SK-N-SH treated with all-trans-retinoic acid at 6 μM for 48 hours (cell line): ENCODE measurements at regions not wholly inside any gene's neighbourhood (a gene's known extent, or its start where the extent isn't known, plus 50 kb on each side); places are given as distances from the start of the nearest gene placed in this dataset.
"Not testable (repeated sequence)": the region's sequence is repeated elsewhere in the genome, so short reads cannot be mapped to it uniquely, and the experiment has no call there.

Experiments used
- ATAC-seq: fragments of 200-7000 bp; cut with Tn5 transposase; 3 replicates; pipeline ENCODE4 v1.9.1; 2020; ENCODE audit warnings: mild to moderate bottlenecking, moderate library complexity
- ARNTL ChIP-seq: fragments of 450-650 bp; formaldehyde crosslinking; IDR thresholded peaks from 2 replicates; pipeline ENCODE4 v1.5.0; 2020; ENCODE audit warnings: low read depth, mild to moderate bottlenecking, moderate library complexity, borderline replicate concordance
- CREB5 ChIP-seq: fragments of 250-450 bp; sonication (Bioruptor Pico); IDR thresholded peaks from 2 replicates; pipeline ENCODE4 v1.5.1; 2020; ENCODE audit warnings: low read depth, mild to moderate bottlenecking, moderate library complexity
- ESRRG ChIP-seq: fragments of 250-450 bp; sonication (Bioruptor Pico); IDR thresholded peaks from 2 replicates; pipeline ENCODE4 v1.6.1; 2021; ENCODE audit warnings: mild to moderate bottlenecking
- ISL1 ChIP-seq: fragments of 250-450 bp; sonication (Bioruptor Pico); IDR thresholded peaks from 2 replicates; pipeline ENCODE4 v2.1.2; 2022; ENCODE audit warnings: mild to moderate bottlenecking, moderate library complexity
- OSR1 ChIP-seq: fragments of 250-450 bp; sonication (Bioruptor Pico); IDR thresholded peaks from 2 replicates; pipeline ENCODE4 v1.8.0; 2022; ENCODE audit warnings: moderate library complexity, mild to moderate bottlenecking, inconsistent platforms
- PATZ1 ChIP-seq: fragments of 250-450 bp; sonication (Bioruptor Pico); IDR thresholded peaks from 2 replicates; pipeline ENCODE4 v1.8.0; 2020; ENCODE audit warnings: mild to moderate bottlenecking, moderate library complexity, borderline replicate concordance
- POU6F1 ChIP-seq: fragments of 250-450 bp; sonication (Bioruptor Pico); IDR thresholded peaks from 2 replicates; pipeline ENCODE4 v1.8.0; 2021; ENCODE audit warnings: low read depth, mild to moderate bottlenecking, moderate library complexity, borderline replicate concordance
- PPARA ChIP-seq: fragments of 250-450 bp; sonication (Bioruptor Pico); IDR thresholded peaks from 2 replicates; pipeline ENCODE4 v1.5.0; 2020; ENCODE audit warnings: mild to moderate bottlenecking, borderline replicate concordance
- RARB ChIP-seq: fragments of 250-450 bp; sonication (Bioruptor Pico); IDR thresholded peaks from 2 replicates; pipeline ENCODE4 v1.8.0; 2021; ENCODE audit warnings: mild to moderate bottlenecking, moderate library complexity
- TOX ChIP-seq: fragments of 250-450 bp; sonication (Bioruptor Pico); IDR thresholded peaks from 2 replicates; pipeline ENCODE4 v1.8.0; 2021; ENCODE audit warnings: mild to moderate bottlenecking, moderate library complexity, borderline replicate concordance
- TSHZ2 ChIP-seq: fragments of 250-450 bp; sonication (Bioruptor Pico); IDR thresholded peaks from 2 replicates; pipeline ENCODE4 v1.5.0; 2020; ENCODE audit warnings: mild to moderate bottlenecking, moderate library complexity
- ZC3H10 ChIP-seq: fragments of 250-450 bp; sonication (Bioruptor Pico); IDR thresholded peaks from 2 replicates; pipeline ENCODE4 v1.5.1; 2021; ENCODE audit warnings: mild to moderate bottlenecking, moderate library complexity
- ZFP3 ChIP-seq: fragments of 250-450 bp; sonication (Bioruptor Pico); IDR thresholded peaks from 2 replicates; pipeline ENCODE4 v1.5.0; 2020; ENCODE audit warnings: mild to moderate bottlenecking, moderate library complexity
- ZFP30 ChIP-seq: fragments of 450-650 bp; formaldehyde crosslinking; IDR thresholded peaks from 2 replicates; pipeline ENCODE4 v1.5.0; 2022; ENCODE audit warnings: mild to moderate bottlenecking, moderate library complexity
- ZNF565 ChIP-seq: fragments of 450-650 bp; formaldehyde crosslinking; conservative IDR thresholded peaks from 2 replicates; pipeline ENCODE4 v1.5.0; 2020; ENCODE audit warnings: low read depth, mild to moderate bottlenecking, moderate library complexity
- ZNF70 ChIP-seq: fragments of 450-650 bp; formaldehyde crosslinking; IDR thresholded peaks from 2 replicates; pipeline ENCODE4 v1.5.0; 2020; ENCODE audit warnings: mild to moderate bottlenecking, moderate library complexity
- ZNF8 ChIP-seq: fragments of 450-650 bp; formaldehyde crosslinking; IDR thresholded peaks from 2 replicates; pipeline ENCODE4 v1.5.0; 2020; ENCODE audit warnings: mild to moderate bottlenecking, moderate library complexity

- no peak for ATAC-seq
These were observed 889.0 kb upstream of the ADGRL4 start for GRCh38 chr1:79895573-79895972.

GRCh38 chr1:79894129-79894528 lies 887.6 kb upstream of the ADGRL4 start:
- ATAC-seq, result not testable (repeated sequence)

More at GRCh38 chr1:79895573-79895972, 889.0 kb upstream of the ADGRL4 start:
- TF ChIP-seq ARNTL (CRISPR knock-in tag), result no peak
- no peak for TF ChIP-seq ESRRG (CRISPR knock-in tag)
- TF ChIP-seq PATZ1 (CRISPR knock-in tag), result no peak
- TF ChIP-seq ZFP30 (CRISPR knock-in tag), result no peak
- no peak for TF ChIP-seq TOX (CRISPR knock-in tag)
- TF ChIP-seq ZNF565 (CRISPR knock-in tag), result no peak
- no peak for TF ChIP-seq ZNF8 (CRISPR knock-in tag)
- TF ChIP-seq TSHZ2, result no peak
- TF ChIP-seq PPARA (CRISPR knock-in tag), result no peak
- no peak for TF ChIP-seq ZFP3 (CRISPR knock-in tag)
- TF ChIP-seq ZC3H10 (CRISPR knock-in tag), result no peak
- no peak for TF ChIP-seq POU6F1
- TF ChIP-seq CREB5 (CRISPR knock-in tag), result no peak
- no peak for TF ChIP-seq ISL1 (CRISPR knock-in tag)
- TF ChIP-seq OSR1 (CRISPR knock-in tag), result no peak

- ATAC-seq, result no peak
- no peak for TF ChIP-seq PATZ1 (CRISPR knock-in tag)
These were observed 880.5 kb upstream of the ADGRL4 start for GRCh38 chr1:79887059-79887458.

- TF ChIP-seq ZC3H10 (CRISPR knock-in tag) (no peak), ZNF565 (CRISPR knock-in tag) (no peak), POU6F1 (no peak), ZFP30 (CRISPR knock-in tag) (no peak), ZNF70 (CRISPR knock-in tag) (no peak), TSHZ2 (no peak), RARB (CRISPR knock-in tag) (no peak), ARNTL (CRISPR knock-in tag) (no peak), PATZ1 (CRISPR knock-in tag) (no peak), TOX (CRISPR knock-in tag) (no peak), ZFP3 (CRISPR knock-in tag) (no peak), ESRRG (CRISPR knock-in tag) (no peak)
- ATAC-seq, result no peak
These were observed 878.6 kb upstream of the ADGRL4 start for GRCh38 chr1:79885101-79885500.
